ENCODE measurements at regions not wholly inside any gene's neighbourhood (a gene's known extent, or its start where the extent isn't known, plus 50 kb on each side); places are given as distances from the start of the nearest gene placed in this dataset.
"Not testable (repeated sequence)": the region's sequence is repeated elsewhere in the genome, so short reads cannot be mapped to it uniquely, and the experiment has no call there.

GRCh38 chr2:7763418-7763817, 846.2 kb downstream of the RNF144A start:
- DNase-seq (ENCODE audit: low spot score): not testable (repeated sequence)

DNA sequence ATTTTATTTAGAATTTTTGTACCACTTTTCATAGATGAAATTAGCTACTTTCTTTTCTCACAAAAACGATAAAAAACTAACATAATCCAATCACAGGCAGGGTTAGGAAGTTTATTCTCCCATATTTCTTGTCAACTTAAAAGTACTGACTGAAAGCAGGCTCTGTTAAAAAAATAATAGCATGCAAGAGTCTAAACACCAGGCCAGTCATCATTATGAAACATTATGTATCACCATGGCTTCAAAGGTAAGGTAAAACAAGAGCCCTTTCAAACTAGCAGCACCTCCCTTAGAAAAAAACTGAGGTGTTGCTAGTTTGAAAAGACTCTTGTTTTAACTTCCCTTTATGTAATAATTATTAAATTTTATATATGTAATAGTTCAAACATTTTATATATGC, 848.0 kb downstream of the RNF144A start:
- DNase-seq (ENCODE audit: low spot score): no peak

DNA sequence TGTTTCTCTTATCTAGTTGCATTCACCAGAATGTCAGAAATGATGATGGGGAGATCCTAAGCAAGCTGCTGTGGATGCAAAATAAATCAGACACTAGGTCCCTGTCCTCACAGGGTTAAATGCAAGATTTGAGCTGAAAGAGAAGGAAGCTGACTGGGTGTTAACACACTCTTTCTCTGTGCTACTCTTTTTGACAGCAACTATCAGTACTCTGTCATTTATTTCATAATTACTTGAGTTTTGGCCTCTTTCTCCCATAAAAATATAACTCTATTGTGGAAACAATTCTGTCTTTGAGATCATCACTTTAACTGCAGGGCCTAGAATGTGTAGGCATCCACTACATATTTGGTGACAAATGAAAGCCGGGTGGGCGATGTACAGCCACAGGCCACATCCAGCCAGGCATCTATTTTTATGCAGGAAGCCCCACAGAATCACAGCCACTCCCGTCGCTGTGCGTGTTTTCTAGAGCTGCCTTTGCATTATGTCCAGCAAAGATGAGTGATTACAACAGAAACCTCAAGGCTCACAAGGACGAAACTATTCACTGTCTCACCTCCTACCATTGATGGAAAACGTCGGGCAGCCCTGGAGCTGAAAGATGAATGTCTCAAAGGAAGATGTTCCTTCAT, 849.0 kb downstream of the RNF144A start:
- DNase-seq (ENCODE audit: low spot score): no peak

DNA sequence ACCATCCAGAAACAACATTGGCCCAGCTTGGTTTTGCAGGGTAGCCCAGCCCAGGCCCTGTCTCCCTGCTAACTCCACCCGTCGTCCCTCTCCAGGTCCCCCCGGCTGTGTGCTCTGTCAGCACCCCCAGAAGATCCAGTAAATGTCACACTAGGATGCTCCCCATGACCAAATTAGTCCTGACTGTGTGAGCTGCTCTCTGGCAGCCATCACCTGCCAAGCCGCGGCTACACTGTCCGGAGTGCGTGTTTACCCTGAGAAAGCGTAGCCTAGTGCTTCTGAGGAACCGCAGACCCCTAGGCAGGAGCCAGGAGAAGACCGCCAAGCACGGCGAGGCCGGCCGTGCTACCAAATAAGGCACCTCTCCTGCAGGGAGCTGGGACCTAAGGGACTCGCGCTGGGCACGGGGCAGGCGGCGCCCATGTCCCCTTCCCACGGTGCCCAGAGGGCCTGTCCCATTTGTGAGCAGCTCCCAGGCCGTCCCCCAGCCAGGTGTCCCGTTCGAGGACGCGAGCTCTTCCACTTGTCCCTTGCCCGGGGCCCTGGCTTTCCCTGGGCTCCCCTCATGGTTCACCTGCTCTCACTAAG, 849.9 kb downstream of the RNF144A start:
- DNase-seq (ENCODE audit: low spot score): no peak

- no peak for DNase-seq (ENCODE audit: low spot score)
These were observed 850.7 kb downstream of the RNF144A start for GRCh38 chr2:7767902-7768301.

GRCh38 chr2:7771781-7772180, 854.6 kb downstream of the RNF144A start:
- no peak for DNase-seq (ENCODE audit: low spot score)

GRCh38 chr2:7773362-7774360, 856.4 kb downstream of the RNF144A start:
- no peak for DNase-seq (ENCODE audit: low spot score)

GRCh38 chr2:7774481-7774880, 857.3 kb downstream of the RNF144A start:
- DNase-seq (ENCODE audit: low spot score): no peak

- DNase-seq (ENCODE audit: low spot score): no peak
These were observed 860.5 kb downstream of the RNF144A start for GRCh38 chr2:7777668-7778067.

DNA sequence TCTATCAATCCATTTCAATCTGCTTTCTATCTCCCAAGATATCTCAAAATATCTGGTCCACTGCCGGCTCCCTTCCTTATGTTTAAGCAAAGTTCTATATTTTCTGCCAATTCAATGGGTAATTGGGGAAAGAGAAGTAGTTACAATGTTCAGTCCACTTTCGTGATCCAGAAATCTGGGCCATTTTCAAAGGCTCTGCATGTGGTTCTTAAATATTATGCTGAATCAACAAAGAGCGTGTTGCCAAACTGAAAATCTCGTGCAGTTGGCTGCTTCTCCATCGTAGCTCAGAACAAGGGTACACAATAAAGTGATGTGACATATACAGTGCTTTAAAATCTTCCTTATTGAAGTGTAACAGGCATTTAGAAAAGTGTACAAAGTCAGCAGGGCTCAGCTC, 863.1 kb downstream of the RNF144A start:
- DNase-seq (ENCODE audit: low spot score): no peak

DNA sequence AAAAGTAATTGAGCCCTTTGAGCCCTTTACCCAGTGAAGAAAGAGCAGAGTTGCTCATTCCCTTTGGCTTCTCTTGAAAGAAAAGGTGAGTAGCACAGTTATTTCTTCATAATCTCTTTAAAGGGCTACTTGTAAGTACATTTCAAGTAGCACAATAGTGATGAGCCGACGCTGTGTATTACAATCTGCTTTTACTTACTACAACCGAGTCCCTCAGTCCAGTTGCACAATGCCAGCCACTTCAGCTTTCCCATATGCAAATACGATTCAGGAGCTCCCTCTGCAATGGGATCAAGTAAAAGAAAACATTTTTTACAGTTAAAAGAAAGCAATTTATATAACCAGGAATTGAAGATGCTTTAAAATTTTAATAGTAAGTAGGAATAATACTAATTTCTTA, 868.5 kb downstream of the RNF144A start:
- DNase-seq (ENCODE audit: low spot score): no peak

DNA sequence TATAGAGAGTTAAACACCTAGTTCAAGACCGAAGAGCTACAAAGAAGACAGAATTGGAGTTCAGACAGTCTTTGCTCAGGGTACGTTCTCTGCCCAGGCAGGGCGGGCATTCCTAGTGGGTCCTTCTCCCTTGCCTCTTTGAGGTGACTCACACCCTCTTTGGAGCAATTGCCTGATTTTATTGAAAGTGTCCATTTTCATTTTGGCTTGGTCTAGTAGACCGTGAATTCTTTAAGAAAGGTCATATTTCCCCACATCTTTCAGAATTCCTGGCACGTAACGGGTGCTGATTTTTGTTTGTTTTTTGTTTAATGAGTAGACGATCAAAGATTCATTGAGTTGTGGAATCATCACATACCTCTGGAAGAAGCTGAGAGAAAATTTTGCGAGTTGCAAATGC, 871.5 kb downstream of the RNF144A start:
- DNase-seq (ENCODE audit: low spot score): no peak

GRCh38 chr2:7792031-7792651, 874.9 kb downstream of the RNF144A start:
- peak; percentile 23 for DNase-seq (ENCODE audit: low spot score)

DNA sequence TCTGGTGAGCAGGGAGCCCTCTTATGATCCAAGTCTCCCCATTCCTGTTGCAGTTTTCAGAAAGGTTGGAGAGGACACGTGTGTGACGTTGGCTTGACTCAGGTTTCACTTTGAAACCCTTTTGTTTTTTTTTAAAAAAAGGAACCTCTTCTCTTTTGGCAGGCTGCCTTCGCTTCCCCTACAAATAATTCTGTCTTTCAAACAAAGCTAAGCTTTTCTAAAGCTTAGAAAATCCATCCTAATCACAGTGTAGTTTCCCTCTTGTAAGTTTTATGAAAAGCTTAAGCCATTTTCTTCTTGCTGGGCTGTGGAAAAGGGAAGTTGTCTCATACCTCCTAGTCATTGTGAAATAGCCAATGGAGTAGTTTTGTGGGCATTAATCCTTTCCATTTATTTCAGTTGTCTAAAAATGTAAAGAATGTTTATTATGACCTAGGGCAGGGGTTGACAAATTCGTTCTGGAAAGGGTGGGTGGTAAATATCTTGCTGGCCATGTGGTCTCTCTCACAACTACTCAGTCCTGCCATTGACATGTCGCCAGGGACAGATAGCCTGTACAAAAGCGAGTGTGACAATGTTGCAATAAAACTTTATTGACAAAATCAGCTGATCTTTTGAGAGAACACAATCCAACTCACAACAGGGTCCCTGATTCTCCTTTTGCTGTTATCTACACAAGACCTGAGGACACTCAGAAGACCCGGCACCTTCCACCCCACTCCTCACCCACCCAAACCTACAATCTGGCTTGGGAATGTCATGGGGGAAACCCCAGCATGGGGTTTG, 878.8 kb downstream of the RNF144A start:
- DNase-seq (ENCODE audit: low spot score): no peak

- no peak for DNase-seq (ENCODE audit: low spot score)
These were observed 881.8 kb upstream of the ID2 start for GRCh38 chr2:7800031-7800430.

DNA sequence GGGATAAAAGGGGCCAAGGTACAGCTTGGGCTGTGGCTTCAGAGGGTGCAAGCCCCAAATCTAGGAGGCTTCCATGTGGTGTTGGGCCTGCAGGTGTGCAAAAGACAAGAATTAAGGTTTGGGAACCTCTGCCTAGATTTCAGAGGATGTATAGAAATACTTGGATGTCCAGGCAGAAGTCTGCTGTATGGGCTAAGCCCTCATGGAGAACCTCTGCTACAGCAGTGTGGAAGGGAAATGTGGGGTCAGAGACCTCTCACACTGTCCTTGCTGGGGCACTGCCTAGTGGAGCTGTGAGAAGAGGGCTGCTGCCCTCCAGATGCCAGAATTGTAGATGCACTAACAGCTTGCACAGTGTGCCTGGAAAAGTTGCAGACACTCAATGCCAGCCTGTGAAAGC, 880.6 kb upstream of the ID2 start:
- no peak for DNase-seq (ENCODE audit: low spot score)

GRCh38 chr2:7803515-7803914, 878.3 kb upstream of the ID2 start:
- no peak for DNase-seq (ENCODE audit: low spot score)

DNA sequence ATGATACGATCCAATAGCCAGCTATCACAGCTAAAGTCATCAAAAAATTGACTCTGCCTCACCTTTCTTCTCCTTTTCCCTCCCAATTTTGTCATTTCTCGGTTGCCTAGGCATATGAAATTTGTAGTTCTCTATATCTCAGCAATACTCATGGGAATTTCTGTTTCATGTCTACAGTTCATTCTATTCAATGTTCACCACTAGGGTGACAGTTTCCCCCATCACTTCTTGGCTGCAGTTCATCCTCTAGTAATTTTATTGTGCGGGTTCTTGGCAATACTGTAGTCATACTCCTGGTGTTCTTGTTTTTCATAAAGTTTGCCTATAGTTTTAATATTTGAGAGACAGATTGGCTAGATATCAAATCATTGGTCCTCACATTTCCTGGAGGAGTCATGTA, 872.2 kb upstream of the ID2 start:
- no peak for DNase-seq (ENCODE audit: low spot score)

DNA sequence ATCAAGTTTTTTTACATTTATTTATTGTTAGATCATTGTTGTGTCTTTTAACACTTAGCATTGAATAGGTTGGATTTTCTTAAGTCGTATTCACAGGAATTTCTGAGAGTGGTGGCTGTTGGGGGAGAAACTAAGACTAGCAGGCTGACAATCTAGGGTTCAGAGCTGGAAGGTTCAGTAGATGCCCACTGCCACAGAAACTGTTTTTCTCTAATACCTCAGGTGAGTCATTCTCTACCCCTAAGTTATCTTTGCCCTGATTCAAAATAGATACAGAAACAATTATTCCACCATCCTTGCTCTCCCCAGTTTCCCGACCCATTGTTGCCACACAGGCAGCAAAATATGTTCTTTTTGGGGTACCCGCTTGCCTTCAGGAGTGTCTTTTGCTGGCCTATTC, 870.8 kb upstream of the ID2 start:
- no peak for DNase-seq (ENCODE audit: low spot score)

DNA sequence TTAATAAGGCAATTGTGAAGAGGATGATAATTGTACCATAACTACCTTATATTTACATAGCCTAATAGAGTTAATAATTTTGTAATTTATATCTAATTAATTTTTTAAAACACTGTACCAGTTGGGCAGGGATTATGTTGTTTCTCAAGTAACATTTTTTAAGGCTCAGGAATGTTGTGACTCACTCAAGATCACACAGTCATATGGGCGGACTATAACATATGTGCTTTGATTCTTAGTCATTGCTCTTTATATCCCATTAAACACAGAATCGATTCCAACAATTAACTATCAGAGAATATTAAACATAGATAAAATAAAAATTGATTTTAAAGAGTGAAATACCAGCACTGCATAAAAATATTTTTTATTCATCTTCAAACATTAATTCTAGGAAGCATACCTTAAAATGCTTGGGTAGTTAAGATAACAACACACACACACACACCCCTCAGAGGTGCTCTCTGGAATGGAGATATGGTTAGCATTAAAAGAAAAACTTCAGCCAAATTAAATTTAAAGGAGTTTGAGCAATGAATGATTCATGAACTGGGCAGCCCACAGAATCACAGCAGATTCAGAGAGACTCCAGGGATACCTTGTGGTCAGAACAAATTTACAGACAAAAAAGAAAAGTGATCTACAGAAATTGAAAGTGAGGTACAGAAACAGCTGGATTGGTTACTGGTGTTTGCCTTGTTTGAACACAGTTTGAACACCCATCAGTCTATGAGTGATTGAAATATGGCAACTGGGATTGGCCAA, 869.4 kb upstream of the ID2 start:
- no peak for DNase-seq (ENCODE audit: low spot score)

All from HuH-7.5 (cell line).